ENCODE measurements at regions not wholly inside any gene's neighbourhood (a gene's known extent, or its start where the extent isn't known, plus 50 kb on each side); places are given as distances from the start of the nearest gene placed in this dataset.

DNA sequence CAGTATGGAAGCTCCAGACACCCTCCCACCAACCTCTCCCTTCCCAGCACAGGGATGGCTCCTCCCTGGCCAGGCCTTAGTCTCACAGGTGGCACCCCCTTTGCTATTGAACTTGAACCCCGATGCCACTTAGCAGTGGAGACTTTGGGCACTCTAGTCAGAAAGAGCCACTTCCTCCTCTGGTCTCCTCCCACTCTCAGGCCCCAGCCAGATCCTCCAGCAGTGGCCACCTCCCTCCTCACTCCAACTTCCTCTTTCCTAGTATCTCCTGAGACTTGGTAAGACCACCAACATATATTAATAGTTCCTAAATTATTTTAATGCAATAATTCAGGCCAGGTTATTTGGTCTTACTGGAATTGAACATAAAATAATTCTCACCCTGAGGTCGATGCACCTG, 437.2 kb upstream of the ID2 start:
- no peaks in the 10 kb centered on the region for H3K27me3 ChIP-seq (ENCODE audit: insufficient read depth, low read depth, low read length)
- H3K4me3 ChIP-seq (ENCODE audit: low read length) = no peak overlapping the region
- H3K9me2 ChIP-seq (ENCODE audit: insufficient read depth, low read length) = no peaks in the 10 kb centered on the region
- no peak overlapping the region for H3K4me2 ChIP-seq (ENCODE audit: low read length)
- no peaks in the 10 kb centered on the region for H3K79me2 ChIP-seq (replicated peaks; ENCODE audit: insufficient read depth, low read length)
- H3F3A ChIP-seq (ENCODE audit: insufficient read depth, low read length, poor library complexity, severe bottlenecking) = no peaks in the 10 kb centered on the region
- H3K27ac ChIP-seq (ENCODE audit: low read length) = no peak overlapping the region
- peaks cover 10% of the 10 kb centered on the region for H3K9me3 ChIP-seq (ENCODE audit: low read length)
- TF ChIP-seq MXI1 (conservative IDR thresholded peaks at IDR 0.05; ENCODE audit: poor library complexity, severe bottlenecking) (no peak), TAF1 (IDR thresholded peaks at IDR 0.05; ENCODE audit: low read depth) (no peak), REST (IDR thresholded peaks at IDR 0.05; ENCODE audit: borderline replicate concordance) (no peak)
- H3K36me3 ChIP-seq (ENCODE audit: insufficient read depth, low read length) = no peaks in the 10 kb centered on the region
- no peak overlapping the region for H3K9ac ChIP-seq (ENCODE audit: low read length)
- H4K20me1 ChIP-seq (ENCODE audit: insufficient read depth) = no peaks in the 10 kb centered on the region
- H2AFZ ChIP-seq (ENCODE audit: low read depth, low read length) = no peak overlapping the region

DNA sequence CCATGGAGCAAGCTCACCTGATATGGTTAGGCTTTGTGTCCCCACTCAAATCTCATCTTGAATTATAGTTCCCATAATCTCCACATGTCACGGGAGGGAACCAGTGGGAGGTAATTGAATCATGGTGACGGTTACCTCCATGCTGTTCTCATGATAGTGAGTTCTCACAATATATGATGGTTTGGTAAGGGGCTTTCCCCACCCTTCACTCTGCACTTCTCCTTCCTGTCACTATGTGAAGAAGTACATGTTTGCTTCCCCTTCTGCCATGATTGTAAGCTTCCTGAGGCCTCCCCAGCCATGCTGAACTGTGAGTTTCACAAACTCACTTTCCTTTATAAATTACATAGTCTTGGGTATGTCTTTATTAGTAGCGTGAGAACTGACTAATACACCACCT, 435.7 kb upstream of the ID2 start:
- TF ChIP-seq MXI1 (conservative IDR thresholded peaks at IDR 0.05; ENCODE audit: poor library complexity, severe bottlenecking) (no peak), POLR2AphosphoS5 (IDR thresholded peaks at IDR 0.05) (no peak), EP300 (conservative IDR thresholded peaks at IDR 0.05; ENCODE audit: poor library complexity, severe bottlenecking) (no peak)
- TF ChIP-seq, protein P1, sequence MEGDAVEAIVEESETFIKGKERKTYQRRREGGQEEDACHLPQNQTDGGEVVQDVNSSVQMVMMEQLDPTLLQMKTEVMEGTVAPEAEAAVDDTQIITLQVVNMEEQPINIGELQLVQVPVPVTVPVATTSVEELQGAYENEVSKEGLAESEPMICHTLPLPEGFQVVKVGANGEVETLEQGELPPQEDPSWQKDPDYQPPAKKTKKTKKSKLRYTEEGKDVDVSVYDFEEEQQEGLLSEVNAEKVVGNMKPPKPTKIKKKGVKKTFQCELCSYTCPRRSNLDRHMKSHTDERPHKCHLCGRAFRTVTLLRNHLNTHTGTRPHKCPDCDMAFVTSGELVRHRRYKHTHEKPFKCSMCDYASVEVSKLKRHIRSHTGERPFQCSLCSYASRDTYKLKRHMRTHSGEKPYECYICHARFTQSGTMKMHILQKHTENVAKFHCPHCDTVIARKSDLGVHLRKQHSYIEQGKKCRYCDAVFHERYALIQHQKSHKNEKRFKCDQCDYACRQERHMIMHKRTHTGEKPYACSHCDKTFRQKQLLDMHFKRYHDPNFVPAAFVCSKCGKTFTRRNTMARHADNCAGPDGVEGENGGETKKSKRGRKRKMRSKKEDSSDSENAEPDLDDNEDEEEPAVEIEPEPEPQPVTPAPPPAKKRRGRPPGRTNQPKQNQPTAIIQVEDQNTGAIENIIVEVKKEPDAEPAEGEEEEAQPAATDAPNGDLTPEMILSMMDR (IDR thresholded peaks at IDR 0.05; ENCODE audit: poor library complexity, severe bottlenecking) = no peak
- H3K9ac ChIP-seq (ENCODE audit: low read length) = no peak overlapping the region
- H3K79me2 ChIP-seq (replicated peaks; ENCODE audit: insufficient read depth, low read length) = no peaks in the 10 kb centered on the region

DNA sequence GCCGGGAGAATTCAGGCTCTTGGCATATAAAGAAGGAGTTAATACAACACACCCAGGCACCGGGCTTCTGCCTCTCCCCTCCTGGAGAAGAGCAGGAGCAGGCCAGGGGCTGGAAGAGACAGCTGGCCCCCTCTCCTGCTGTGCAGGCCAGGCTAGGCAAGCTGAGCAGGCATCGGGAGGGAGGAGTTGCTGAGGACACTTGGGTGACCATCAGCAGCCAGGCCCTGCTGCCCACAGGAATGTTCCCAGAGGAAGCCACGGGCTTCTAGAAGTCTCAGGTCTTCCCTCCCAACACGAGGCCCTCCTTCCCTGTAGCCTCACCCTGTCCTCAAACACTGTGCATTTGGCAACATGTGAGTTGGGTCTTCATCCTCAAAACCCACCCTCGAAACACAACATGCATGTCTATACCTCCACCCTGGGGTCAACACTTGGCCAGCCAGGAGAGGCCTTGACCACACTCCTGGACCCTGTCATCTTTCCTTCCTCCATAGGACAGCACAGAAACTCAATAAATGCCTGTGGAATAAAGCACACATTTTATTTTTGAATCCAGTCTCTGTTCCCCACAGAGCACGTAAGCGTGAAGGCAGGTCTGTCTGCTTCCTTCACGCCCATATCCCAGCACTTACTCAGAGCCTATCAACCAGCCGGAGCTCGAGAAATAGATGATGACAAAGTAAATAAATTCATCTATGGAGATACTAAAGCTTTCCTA, 433.8 kb upstream of the ID2 start:
- H3K4me3 ChIP-seq (ENCODE audit: low read length) = no peak overlapping the region
- no peaks in the 10 kb centered on the region for H3K36me3 ChIP-seq (ENCODE audit: insufficient read depth, low read length)
- no peak for TF ChIP-seq POLR2AphosphoS5 (IDR thresholded peaks at IDR 0.05)
- H3F3A ChIP-seq (ENCODE audit: insufficient read depth, low read length, poor library complexity, severe bottlenecking) = no peaks in the 10 kb centered on the region
- no peak overlapping the region for H3K9ac ChIP-seq (ENCODE audit: low read length)
- no peak overlapping the region for H3K27ac ChIP-seq (ENCODE audit: low read length)
- no peaks in the 10 kb centered on the region for H3K9me2 ChIP-seq (ENCODE audit: insufficient read depth, low read length)
- H3K79me2 ChIP-seq (replicated peaks; ENCODE audit: insufficient read depth, low read length) = no peaks in the 10 kb centered on the region
- H4K20me1 ChIP-seq (ENCODE audit: insufficient read depth) = no peaks in the 10 kb centered on the region
- no peak overlapping the region for H2AFZ ChIP-seq (ENCODE audit: low read depth, low read length)
- H3K9me3 ChIP-seq (ENCODE audit: low read length) = peaks cover 10% of the 10 kb centered on the region
- no peaks in the 10 kb centered on the region for H3K27me3 ChIP-seq (ENCODE audit: insufficient read depth, low read depth, low read length)
- H3K4me2 ChIP-seq (ENCODE audit: low read length) = no peak overlapping the region

More for the DNA sequence above, 435.7 kb upstream of the ID2 start:
- Histone ChIP-seq H3K4me2 (ENCODE audit: low read length) (no peak overlapping the region), H3K27ac (ENCODE audit: low read length) (no peak overlapping the region), H3K36me3 (ENCODE audit: insufficient read depth, low read length) (no peaks in the 10 kb centered on the region), H4K20me1 (ENCODE audit: insufficient read depth) (no peaks in the 10 kb centered on the region), H3K4me3 (ENCODE audit: low read length) (no peak overlapping the region), H3K27me3 (ENCODE audit: insufficient read depth, low read depth, low read length) (no peaks in the 10 kb centered on the region), H3K9me2 (ENCODE audit: insufficient read depth, low read length) (no peaks in the 10 kb centered on the region), H3F3A (ENCODE audit: insufficient read depth, low read length, poor library complexity, severe bottlenecking) (no peaks in the 10 kb centered on the region), H2AFZ (ENCODE audit: low read depth, low read length) (no peak overlapping the region), H3K9me3 (ENCODE audit: low read length) (peaks cover 10% of the 10 kb centered on the region)

Data from neural cell (in vitro differentiated cells).